GM18517 (cell line): ENCODE measurements at regions not wholly inside any gene's neighbourhood (a gene's known extent, or its start where the extent isn't known, plus 50 kb on each side); places are given as distances from the start of the nearest gene placed in this dataset.

Source experiments
- ATAC-seq: cut with Tn5 transposase; IDR thresholded peaks from one replicate; pipeline ENCODE4 v1.9.1; 2021; ENCODE audit warnings: mild to moderate bottlenecking, moderate library complexity; ENCODE audit not compliant: unreplicated experiment

GRCh38 chr3:6132684-6133432 is 728.1 kb upstream of the GRM7 start:
- ATAC-seq: no peak

DNA sequence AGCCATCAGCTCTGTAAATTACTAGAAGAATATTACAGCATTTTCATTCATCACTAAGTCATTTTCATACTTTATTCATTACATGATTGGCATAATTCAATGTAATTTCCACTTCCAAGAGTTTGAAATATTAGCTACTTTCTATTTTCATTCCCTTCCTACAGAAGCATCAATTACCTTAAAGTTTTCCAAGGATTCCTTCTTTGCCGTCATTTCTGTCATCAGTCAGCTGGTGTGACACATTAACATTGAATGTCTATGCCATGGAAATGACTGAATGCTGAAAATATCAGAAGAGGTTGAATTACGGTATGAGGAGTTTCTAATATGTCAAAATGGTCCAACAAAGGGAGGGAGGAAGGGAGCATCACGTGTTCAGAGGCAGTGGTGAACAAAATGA is 718.2 kb upstream of the GRM7 start:
- no peak for ATAC-seq

GRCh38 chr3:6147883-6148282 is 713.0 kb upstream of the GRM7 start:
- ATAC-seq: no peak

DNA sequence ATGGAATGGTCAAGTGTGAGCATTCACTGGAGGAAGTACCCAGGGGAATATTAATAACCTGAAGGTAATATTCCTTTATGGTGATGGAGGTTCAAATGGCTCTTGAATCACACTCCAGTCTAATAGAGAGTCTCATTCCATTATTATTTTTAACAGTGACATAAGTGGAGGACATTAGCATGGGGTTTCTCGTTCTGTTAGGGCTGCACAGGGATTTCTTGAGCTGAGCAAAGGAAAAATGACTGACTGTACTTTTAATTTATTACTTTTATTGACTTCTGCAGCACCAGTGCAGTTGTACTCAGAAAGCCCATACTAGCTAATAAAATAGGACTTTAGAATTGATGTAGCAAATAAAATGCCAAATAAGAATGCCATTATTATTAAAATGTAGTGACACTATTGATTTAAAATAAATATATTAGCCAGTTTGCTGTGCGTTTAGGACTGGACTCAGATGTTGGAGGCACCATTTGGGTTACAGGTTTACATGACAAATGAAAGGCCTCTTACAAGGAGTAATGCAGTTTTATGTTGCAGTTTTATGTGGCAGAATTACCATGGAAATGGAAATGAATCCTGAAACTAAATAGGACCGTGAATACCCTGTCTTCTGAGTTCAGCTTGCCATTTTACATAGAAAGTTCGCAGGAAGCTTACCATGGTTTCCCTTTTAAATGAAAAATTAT is 705.1 kb upstream of the GRM7 start:
- no peak for ATAC-seq

GRCh38 chr3:6165951-6166350 is 695.0 kb upstream of the GRM7 start:
- ATAC-seq: no peak

DNA sequence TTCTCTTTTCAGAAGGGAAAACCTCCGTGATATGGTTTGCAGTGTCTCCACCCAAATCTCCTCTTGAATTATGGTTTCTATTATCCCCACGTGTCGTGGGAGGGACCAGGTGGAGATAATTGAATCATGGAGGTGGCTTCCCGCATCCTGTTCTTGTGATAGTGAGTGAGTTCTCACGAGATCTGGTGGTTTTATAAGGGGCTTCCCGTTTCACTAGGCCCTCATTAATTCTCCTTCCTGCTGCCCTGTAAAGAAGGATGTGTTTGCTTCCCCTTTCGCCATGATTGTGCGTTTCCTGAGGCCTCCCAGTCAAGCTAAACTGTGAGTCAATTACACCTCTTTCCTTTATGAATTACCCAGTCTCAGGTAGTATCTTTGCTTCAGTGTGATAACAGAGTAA is 692.7 kb upstream of the GRM7 start:
- no peak for ATAC-seq

GRCh38 chr3:6172871-6173642 is 687.9 kb upstream of the GRM7 start:
- ATAC-seq: no peak

DNA sequence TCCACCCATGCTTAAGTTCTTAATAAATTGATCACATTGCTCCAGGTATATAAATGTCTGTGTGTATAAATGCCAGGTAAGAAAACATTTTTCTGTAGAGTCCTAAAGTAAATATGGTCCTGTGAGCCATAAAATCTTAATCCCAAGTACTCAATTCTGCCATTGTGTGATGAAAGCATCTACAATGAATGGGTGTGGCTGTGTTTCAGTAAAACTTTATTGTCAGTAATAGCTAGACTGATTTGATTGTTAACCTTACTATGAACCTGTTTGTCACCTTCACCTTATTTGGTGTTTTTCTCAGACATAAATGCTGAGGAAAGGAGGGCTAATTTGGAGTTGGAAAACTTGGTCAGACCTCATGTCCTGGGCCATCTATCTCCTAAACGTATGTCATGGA is 683.5 kb upstream of the GRM7 start:
- no peak for ATAC-seq

DNA sequence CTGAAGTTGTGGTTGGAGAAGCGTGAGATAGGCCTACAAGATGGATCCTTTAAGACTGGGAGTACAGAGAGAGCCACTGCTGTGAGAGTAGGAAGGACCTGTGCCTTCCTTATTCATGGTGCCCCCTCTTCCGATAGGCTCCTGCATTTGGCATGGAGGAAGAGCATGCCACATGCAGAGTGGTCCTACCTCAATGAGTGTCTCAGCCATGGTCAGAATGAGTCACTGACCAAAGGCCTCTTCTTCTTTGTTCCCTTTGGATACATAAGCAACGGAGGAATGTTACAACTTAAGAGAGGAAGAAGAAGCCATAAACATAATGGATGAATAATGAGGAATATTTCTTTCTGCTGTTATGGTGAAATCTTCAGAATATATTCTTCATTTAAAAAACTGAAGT is 681.2 kb upstream of the GRM7 start:
- no peak for ATAC-seq

DNA sequence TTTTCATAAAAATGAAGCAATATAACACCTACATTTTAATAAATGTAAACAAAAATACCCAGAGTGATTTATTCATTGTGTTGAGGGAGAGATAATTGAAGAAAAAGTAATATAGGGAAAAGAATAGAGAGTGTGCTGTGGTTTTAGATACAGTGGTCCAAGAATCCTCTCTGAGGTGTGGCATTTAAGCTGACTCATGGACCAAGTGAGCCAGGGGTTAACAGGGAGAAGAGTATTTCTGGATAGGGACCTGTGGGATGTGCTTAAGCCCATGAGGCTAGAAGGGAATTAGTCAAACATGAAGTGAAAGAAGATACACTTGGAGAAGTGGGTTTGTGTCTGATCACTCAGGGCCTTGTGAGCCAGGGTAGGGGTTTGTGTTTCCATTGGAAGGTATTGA is 680.7 kb upstream of the GRM7 start:
- no peak for ATAC-seq

DNA sequence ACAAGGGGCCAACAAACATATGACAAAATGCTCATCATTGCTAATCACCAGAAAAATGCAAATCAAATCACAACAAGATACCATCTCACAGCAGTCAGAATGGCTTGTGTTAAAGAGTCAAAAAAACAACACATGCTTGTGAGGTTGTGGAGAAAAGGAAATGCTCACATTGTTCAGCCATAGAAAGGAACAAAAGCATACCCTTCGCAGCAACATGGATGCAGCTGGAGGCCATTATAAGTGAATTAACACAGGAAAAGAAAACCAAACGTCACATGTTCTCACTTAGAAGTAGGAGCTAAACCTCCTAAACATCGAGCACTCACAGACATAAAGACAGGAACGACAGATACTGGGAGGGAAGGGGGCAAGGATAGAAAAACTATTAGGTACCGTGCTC is 678.4 kb upstream of the GRM7 start:
- no peak for ATAC-seq

DNA sequence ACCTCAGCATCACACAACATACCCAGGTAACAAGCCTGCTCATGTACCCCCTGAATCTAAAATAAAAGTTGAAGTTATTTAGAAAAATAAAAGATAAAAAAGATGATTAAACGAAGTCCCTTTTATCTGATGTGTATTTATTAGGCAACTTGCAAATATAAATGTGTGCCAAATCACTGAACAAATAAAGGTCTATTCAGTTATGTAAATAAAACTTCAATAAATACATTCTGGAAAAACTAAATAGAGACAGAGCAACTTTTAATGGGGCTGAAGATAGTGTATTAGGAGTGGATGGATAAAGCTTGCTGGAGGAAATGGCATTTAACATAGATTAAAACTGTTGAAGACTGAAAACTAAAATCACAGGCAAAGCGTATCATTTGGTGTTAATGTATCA is 678.0 kb upstream of the GRM7 start:
- no peak for ATAC-seq

DNA sequence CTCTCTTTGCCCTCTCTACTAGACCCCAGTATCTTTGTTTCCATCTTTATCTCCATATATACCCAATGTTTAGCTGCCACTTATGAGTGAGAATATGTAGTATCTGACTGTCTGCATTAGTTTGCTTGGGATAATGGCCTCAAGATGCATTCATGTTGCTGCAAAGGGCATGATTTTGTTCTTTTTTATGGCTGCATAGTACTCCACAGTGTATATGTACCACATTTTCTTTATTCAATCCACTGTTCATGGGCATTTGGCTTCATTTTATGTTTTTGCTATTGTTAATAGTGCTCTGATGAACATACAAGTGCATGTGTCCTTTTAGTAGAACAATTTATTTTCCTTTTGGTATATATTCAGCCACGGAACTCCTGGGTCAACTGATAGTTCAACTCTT is 671.5 kb upstream of the GRM7 start:
- no peak for ATAC-seq

- no peak for ATAC-seq
Observed at GRCh38 chr3:6204891-6205290, 656.0 kb upstream of the GRM7 start.

- no peak for ATAC-seq
Observed at GRCh38 chr3:6216135-6217026, 644.5 kb upstream of the GRM7 start.

DNA sequence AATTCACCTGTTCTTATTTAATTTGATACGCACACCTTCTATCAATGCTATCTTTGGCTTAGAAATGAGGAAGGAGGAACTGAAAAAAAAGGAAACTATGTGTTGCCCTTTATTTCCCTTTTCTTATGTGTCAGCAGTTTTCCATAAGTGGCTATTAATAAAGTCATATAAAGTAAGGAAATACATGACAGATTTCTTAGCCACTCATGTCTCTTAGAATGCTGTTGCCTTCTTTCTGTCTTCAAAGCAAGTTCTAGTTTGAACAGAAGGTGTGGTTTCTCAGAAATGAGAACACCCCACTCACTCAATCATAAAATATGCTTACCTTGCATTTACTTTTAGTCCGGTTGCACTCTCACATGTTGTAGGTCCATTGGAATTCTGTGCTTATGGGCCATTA is 640.5 kb upstream of the GRM7 start:
- no peak for ATAC-seq

- ATAC-seq: no peak
Observed at GRCh38 chr3:6222069-6222468, 638.8 kb upstream of the GRM7 start.

DNA sequence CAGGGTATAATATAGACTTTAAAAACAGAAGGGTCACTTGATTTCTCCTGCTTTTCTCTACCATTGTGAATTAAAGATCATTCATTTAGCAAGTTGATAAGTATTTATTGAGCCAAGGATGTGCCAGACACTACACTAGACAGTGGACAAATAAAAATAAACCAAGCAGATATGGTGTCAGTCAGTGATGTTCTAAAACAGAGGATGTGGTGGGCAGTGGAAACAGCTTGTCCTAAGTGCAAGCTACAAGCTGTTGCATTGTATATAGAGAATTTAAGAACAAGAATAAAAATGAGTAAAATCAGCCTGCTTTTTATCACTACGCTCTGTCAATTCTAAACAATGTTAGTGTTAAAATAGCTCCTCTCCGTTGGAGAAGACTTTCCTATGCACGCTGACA is 637.3 kb upstream of the GRM7 start:
- ATAC-seq: no peak

- no peak for ATAC-seq
Observed at GRCh38 chr3:6228958-6229683, 631.8 kb upstream of the GRM7 start.

DNA sequence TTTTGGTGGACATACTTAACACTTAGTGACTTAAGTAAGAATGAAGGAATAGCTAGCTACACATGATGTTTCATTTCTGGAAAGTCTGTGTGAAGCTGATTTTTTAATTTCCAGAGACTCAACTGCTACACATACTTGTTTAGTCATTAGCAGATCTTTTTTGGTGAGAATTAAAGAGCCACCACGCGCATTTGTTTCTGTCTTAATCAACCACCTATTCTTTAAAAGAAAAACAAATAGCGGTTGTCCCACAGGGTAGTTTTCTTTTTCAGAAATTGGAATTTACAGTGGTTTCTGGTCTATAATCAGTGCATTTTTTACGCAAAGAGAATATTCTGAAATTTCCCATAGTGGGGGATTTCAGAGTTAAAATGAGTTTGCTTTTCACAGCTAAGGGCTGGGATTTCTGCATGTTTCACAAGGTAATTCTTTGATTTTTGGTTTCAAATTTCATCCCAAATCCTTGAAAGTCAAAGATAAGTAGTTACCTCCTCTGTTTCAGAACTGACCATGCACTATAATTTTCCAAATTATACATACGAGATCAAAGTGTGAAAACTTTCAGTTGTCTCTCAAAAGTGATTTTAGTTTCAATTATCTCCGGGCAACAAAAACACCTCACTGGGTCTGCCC is 631.0 kb upstream of the GRM7 start:
- no peak for ATAC-seq
